ENCODE measurements at regions not wholly inside any gene's neighbourhood (a gene's known extent, or its start where the extent isn't known, plus 50 kb on each side); places are given as distances from the start of the nearest gene placed in this dataset.

GRCh38 chr3:44058022-44058867, 183.4 kb upstream of the TOPAZ1 start:
- TF ChIP-seq CTCF (conservative IDR thresholded peaks at IDR 0.05 in 1 of 2, IDR thresholded peaks at IDR 0.05 in 1 of 2; ENCODE audit: low read depth in 1 of 2, low read length in 2 of 2) (no peak), EZH2 (IDR thresholded peaks at IDR 0.05; ENCODE audit: low read length, missing control alignments) (no peak)

Data from fibroblast of lung (primary cell).